ENCODE measurements at regions not wholly inside any gene's neighbourhood (a gene's known extent, or its start where the extent isn't known, plus 50 kb on each side); places are given as distances from the start of the nearest gene placed in this dataset.

GRCh38 chr1:218711884-218712674, 366.9 kb downstream of the TGFB2 start:
- no peak overlapping the region for H3K27ac Mint-ChIP-seq
- no peaks in the 10 kb centered on the region for H3K36me3 Mint-ChIP-seq (ENCODE audit: low read depth)
- ATAC-seq = no peak
- CTCF ChIA-PET = interaction anchor here (0.6 to 1.1 kb wide), 2 partner anchors 15 to 539 kb away, joined by 3 read pairs; no protein-coding TSS in a partner anchor
- H3K4me1 Mint-ChIP-seq = no peaks in the 10 kb centered on the region
- no peaks in the 10 kb centered on the region for H3K9me3 Mint-ChIP-seq (ENCODE audit: low read depth)
- no peak for DNase-seq
- H3K4me3 Mint-ChIP-seq = no peak overlapping the region
- intact Hi-C loops (cut with DNase I, micrococcal nuclease) = no loop called here
- POLR2A ChIA-PET = no interaction called here
- no peaks in the 10 kb centered on the region for H3K27me3 Mint-ChIP-seq

DNA sequence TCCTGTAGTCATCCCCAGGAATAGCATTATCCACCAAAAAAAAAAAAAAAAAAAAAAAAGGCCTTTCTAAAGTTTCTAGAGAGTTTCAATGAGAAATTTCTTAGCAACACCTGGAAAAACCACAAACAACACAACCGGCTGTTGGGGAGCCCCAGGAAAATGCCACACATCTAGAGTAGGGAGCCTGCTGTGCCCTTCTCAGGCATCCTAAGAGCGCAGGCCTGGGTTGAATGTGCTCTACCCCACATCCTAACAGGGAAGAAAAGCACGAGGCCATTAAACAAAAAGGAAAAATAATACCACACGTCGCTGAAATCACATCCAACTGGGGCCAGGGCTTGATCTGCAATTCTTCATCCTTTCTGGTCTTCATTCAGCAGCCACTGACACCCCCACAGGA, 367.5 kb downstream of the TGFB2 start:
- Mint-ChIP-seq H3K36me3 (ENCODE audit: low read depth) (no peaks in the 10 kb centered on the region), H3K9me3 (ENCODE audit: low read depth) (no peaks in the 10 kb centered on the region), H3K27ac (no peak overlapping the region), H3K4me1 (no peaks in the 10 kb centered on the region), H3K27me3 (no peaks in the 10 kb centered on the region), H3K4me3 (no peak overlapping the region)
- POLR2A ChIA-PET = no interaction called here
- no peak for DNase-seq
- CTCF ChIA-PET = interaction anchor here (0.6 to 1.1 kb wide), 2 partner anchors 16 to 538 kb away, joined by 3 read pairs; no protein-coding TSS in a partner anchor
- ATAC-seq = no peak
- intact Hi-C loops (cut with DNase I, micrococcal nuclease) = no loop called here

GRCh38 chr1:218715961-218716669, 371.0 kb downstream of the TGFB2 start:
- ChIA-PET POLR2A (no interaction called here), CTCF (interaction anchor here (0.7 kb wide), 1 partner anchor 849 kb away, joined by 3 read pairs; no protein-coding TSS in a partner anchor)
- Mint-ChIP-seq H3K4me3 (no peak overlapping the region), H3K27ac (no peak overlapping the region), H3K27me3 (no peaks in the 10 kb centered on the region), H3K9me3 (ENCODE audit: low read depth) (no peaks in the 10 kb centered on the region), H3K4me1 (no peaks in the 10 kb centered on the region), H3K36me3 (ENCODE audit: low read depth) (no peaks in the 10 kb centered on the region)
- intact Hi-C loops (cut with DNase I, micrococcal nuclease) = no loop called here
- DNase-seq (no peak), ATAC-seq (no peak)

- intact Hi-C loops (cut with DNase I, micrococcal nuclease) = no loop called here
- ATAC-seq (no peak), DNase-seq (no peak)
- Mint-ChIP-seq H3K4me1 (no peaks in the 10 kb centered on the region), H3K9me3 (ENCODE audit: low read depth) (no peaks in the 10 kb centered on the region), H3K4me3 (no peak overlapping the region), H3K27me3 (no peaks in the 10 kb centered on the region), H3K27ac (no peak overlapping the region), H3K36me3 (ENCODE audit: low read depth) (no peaks in the 10 kb centered on the region)
- ChIA-PET CTCF (no interaction called here), POLR2A (no interaction called here)
Observed at GRCh38 chr1:218717575-218717974, 372.4 kb downstream of the TGFB2 start.

GRCh38 chr1:218718206-218718605, 373.1 kb downstream of the TGFB2 start:
- no peaks in the 10 kb centered on the region for H3K9me3 Mint-ChIP-seq (ENCODE audit: low read depth)
- no peaks in the 10 kb centered on the region for H3K36me3 Mint-ChIP-seq (ENCODE audit: low read depth)
- ChIA-PET CTCF (no interaction called here), POLR2A (no interaction called here)
- H3K27me3 Mint-ChIP-seq = no peaks in the 10 kb centered on the region
- H3K4me1 Mint-ChIP-seq = no peaks in the 10 kb centered on the region
- no peak for ATAC-seq
- no peak for DNase-seq
- H3K4me3 Mint-ChIP-seq = no peak overlapping the region
- intact Hi-C loops (cut with DNase I, micrococcal nuclease) = no loop called here
- no peak overlapping the region for H3K27ac Mint-ChIP-seq

DNA sequence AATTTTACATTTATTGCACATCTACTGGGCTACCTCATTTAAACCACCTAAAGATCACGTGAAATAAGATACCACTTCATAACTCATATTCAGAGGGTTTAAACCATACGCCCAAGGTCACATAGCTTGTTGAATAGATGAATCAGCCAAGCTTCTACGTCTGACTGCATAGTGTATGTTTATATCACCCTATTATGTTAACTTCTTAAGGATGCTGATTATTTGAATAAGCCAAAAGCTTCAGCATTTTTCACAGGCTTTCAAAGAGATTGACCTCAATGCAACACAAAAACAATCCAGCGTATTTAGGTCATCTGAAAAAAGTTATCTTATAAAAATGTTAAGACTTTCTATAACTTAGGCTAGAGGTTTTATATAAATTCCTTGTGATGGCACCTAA, 373.8 kb downstream of the TGFB2 start:
- Mint-ChIP-seq H3K4me3 (no peak overlapping the region), H3K9me3 (ENCODE audit: low read depth) (no peaks in the 10 kb centered on the region), H3K27ac (no peak overlapping the region), H3K27me3 (no peaks in the 10 kb centered on the region), H3K4me1 (no peaks in the 10 kb centered on the region), H3K36me3 (ENCODE audit: low read depth) (no peaks in the 10 kb centered on the region)
- ATAC-seq (no peak), DNase-seq (no peak)
- POLR2A ChIA-PET = no interaction called here
- CTCF ChIA-PET = no interaction called here
- intact Hi-C loops (cut with DNase I, micrococcal nuclease) = no loop called here

DNA sequence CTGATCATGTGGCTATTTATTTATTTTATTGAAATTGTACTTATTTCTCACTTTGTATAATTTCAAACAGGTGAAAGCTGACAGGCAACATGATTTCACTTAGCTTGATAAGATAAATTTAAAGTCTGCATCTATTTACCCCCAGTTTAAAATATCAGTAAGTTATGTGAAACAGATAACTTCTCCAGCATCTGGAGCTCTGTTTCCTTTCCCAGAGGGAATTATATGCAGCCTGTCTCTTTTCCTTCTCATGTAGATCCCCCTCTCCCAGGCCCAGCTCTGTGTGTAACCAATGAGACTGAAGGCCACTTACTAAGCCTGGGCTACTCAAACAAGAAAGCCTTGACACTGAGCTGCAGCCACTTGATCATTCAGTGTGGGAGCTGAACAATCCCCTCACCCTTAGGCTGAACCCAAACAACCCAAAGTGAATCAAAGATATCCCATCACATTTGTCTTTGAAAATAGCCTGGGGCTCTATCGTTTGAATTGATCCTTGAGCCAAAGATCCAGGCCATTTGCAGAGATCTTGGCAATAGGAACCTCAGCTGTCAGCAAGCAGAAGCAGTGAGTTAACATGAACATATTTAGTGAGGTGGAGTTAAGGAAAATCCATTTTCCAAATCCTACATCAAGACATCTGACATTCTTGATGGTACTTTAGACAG, 383.9 kb downstream of the TGFB2 start:
- no peak for DNase-seq

GRCh38 chr1:218735436-218736032, 390.4 kb downstream of the TGFB2 start:
- ATAC-seq (no peak), DNase-seq (no peak)
- Mint-ChIP-seq H3K27me3 (no peaks in the 10 kb centered on the region), H3K9me3 (ENCODE audit: low read depth) (peaks cover 2% of the 10 kb centered on the region), H3K27ac (no peak overlapping the region), H3K4me1 (no peaks in the 10 kb centered on the region), H3K4me3 (no peak overlapping the region), H3K36me3 (ENCODE audit: low read depth) (no peaks in the 10 kb centered on the region)
- intact Hi-C loops (cut with DNase I, micrococcal nuclease) = no loop called here
- POLR2A ChIA-PET = no interaction called here
- CTCF ChIA-PET = interaction anchor here (0.6 kb wide), 1 partner anchor 438 kb away, joined by 3 read pairs; no protein-coding TSS in a partner anchor

More for the DNA sequence above, 383.9 kb downstream of the TGFB2 start:
- Mint-ChIP-seq H3K4me1 (no peaks in the 10 kb centered on the region), H3K9me3 (ENCODE audit: low read depth) (peaks cover 2% of the 10 kb centered on the region), H3K27me3 (no peaks in the 10 kb centered on the region), H3K4me3 (no peak overlapping the region), H3K36me3 (ENCODE audit: low read depth) (no peaks in the 10 kb centered on the region), H3K27ac (no peak overlapping the region)
- ChIA-PET POLR2A (no interaction called here), CTCF (no interaction called here)
- ATAC-seq = no peak
- intact Hi-C loops (cut with DNase I, micrococcal nuclease) = no loop called here

- Mint-ChIP-seq H3K27me3 (no peaks in the 10 kb centered on the region), H3K27ac (no peak overlapping the region), H3K9me3 (ENCODE audit: low read depth) (peaks cover 5% of the 10 kb centered on the region), H3K36me3 (ENCODE audit: low read depth) (no peaks in the 10 kb centered on the region), H3K4me3 (no peak overlapping the region), H3K4me1 (no peaks in the 10 kb centered on the region)
- ChIA-PET POLR2A (no interaction called here), CTCF (no interaction called here)
- intact Hi-C loops (cut with DNase I, micrococcal nuclease) = no loop called here
- DNase-seq (no peak), ATAC-seq (no peak)
Observed at GRCh38 chr1:218739426-218739825, 394.3 kb downstream of the TGFB2 start.

DNA sequence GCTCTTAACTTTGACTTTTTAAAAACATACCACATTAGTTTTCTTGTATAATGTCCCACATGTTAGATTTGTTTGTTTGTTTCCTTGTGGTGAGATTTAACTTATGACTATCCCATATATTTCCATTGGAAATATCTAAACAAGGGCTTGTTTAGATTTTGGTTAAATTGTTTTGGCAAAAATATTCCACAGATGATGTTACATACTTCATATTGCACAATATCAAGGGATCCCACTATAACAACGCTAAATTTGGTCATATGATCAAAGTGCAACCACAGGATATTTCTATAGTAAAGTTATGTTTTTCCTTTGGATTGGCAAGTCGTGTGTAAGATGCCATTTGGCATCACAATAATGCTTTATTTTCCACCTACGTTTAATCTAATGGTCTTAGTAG, 396.7 kb downstream of the TGFB2 start:
- peaks cover 5% of the 10 kb centered on the region for H3K9me3 Mint-ChIP-seq (ENCODE audit: low read depth)
- no peaks in the 10 kb centered on the region for H3K27me3 Mint-ChIP-seq
- ATAC-seq = no peak
- no peaks in the 10 kb centered on the region for H3K4me1 Mint-ChIP-seq
- no peaks in the 10 kb centered on the region for H3K36me3 Mint-ChIP-seq (ENCODE audit: low read depth)
- H3K4me3 Mint-ChIP-seq = no peak overlapping the region
- CTCF ChIA-PET = no interaction called here
- DNase-seq = no peak
- POLR2A ChIA-PET = no interaction called here
- H3K27ac Mint-ChIP-seq = no peak overlapping the region
- intact Hi-C loops (cut with DNase I, micrococcal nuclease) = no loop called here

DNA sequence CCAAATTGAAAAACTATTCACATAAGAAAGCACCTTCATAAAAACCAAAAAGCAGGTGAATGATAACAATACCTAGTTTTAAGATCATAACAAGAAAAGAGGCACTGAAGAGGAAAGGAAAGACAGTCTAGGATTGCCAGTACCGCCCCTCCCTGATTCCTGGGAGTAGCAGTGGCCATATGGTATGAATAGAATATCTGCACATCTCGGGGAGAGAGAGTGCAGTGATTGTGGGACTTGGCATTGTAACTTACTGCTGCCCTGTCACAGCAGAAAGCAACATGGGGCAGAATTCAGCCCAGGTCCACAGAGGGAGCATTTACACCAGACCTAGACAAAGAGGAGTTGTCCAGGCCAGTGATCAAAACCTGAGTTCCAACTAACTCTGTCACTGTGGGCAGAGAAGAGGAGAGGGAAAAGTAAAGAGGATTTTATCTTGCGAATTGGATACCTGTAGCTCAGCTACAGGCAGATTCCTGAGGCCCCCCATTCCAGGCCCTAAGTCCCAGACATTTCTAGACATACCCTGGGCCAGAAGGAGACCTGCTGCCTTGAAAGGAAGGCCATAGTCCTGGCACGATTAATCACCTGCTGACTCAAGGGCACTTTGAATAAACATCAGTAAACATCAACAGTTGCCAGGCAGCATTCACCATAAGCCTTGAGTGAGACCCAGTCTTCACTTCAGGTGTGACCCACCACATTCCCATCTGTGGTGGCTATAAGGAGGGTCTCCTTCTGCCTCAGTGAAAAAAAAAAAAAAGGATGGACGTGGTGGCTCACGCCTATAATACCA, 397.5 kb downstream of the TGFB2 start:
- ChIA-PET CTCF (interaction anchor here (0.6 kb wide), 1 partner anchor 1339 kb away, joined by 4 read pairs; no protein-coding TSS in a partner anchor), POLR2A (no interaction called here)
- DNase-seq = no peak
- no peak overlapping the region for H3K4me3 Mint-ChIP-seq
- no peaks in the 10 kb centered on the region for H3K27me3 Mint-ChIP-seq
- H3K36me3 Mint-ChIP-seq (ENCODE audit: low read depth) = no peaks in the 10 kb centered on the region
- ATAC-seq = no peak
- intact Hi-C loops (cut with DNase I, micrococcal nuclease) = no loop called here
- H3K27ac Mint-ChIP-seq = no peak overlapping the region
- H3K4me1 Mint-ChIP-seq = no peaks in the 10 kb centered on the region
- H3K9me3 Mint-ChIP-seq (ENCODE audit: low read depth) = peaks cover 5% of the 10 kb centered on the region

Data from activated CD4-positive, alpha-beta T cell treated with anti-CD3 and anti-CD28 coated beads for 36 hours (primary cell).